SK-N-SH (cell line): ENCODE measurements at regions not wholly inside any gene's neighbourhood (a gene's known extent, or its start where the extent isn't known, plus 50 kb on each side); places are given as distances from the start of the nearest gene placed in this dataset.

Experiments
- CTCF ChIA-PET: fragments of 300-600, 350-600 bp; formaldehyde crosslinking; extraction: SDS; loops from one replicate; lab custom pipeline; 2021; lab: Yijun Ruan, JAX
- POLR2A ChIA-PET: fragments of 350-600 bp; sonication (Branson Sonifier 250); formaldehyde crosslinking; extraction: SDS; loops from one replicate; lab custom pipeline; 2020; ENCODE audit warnings: antibody characterized with exemption, inconsistent platforms; lab: Yijun Ruan, JAX
- DNase-seq: peaks from one replicate; pipeline ENCODE4 v3.0.0; 2012
- H2AFZ ChIP-seq: fragments of 200-600 bp; sonication (generic); 2 replicates; pipeline ENCODE4 v1.8.1; 2016; ENCODE audit warnings: antibody characterized with exemption, mild to moderate bottlenecking, low read depth
- H3F3A ChIP-seq: fragments of 200-600 bp; sonication (generic); replicated peaks from 2 replicates; pipeline ENCODE3; 2016; ENCODE audit warnings: antibody characterized with exemption, mild to moderate bottlenecking; ENCODE audit not compliant: insufficient read depth
- H3K27ac ChIP-seq, 2 experiments: fragments of 200-500 bp in 1 of 2; fragments of 200-600 bp in 1 of 2; sonication (Bioruptor generic) in 1 of 2; sonication (generic), shearing (Covaris generic) in 1 of 2; 2 replicates each; pipeline versions ENCODE4 v1.5.1 to v1.6.1; 2014 to 2016; ENCODE audit warnings: low read depth in 2 of 2, inconsistent platforms in 1 of 2, low read length in 1 of 2, mild to moderate bottlenecking in 1 of 2, mixed read lengths in 1 of 2
- H3K27me3 ChIP-seq: fragments of 200-600 bp; sonication (generic), shearing (Covaris generic); 2 replicates; pipeline ENCODE4 v1.6.1; 2016; ENCODE audit warnings: mixed run types; ENCODE audit not compliant: insufficient read depth
- H3K36me3 ChIP-seq, 2 experiments: fragments of 200-500 bp in 1 of 2; fragments of 200-600 bp in 1 of 2; sonication (Bioruptor generic) in 1 of 2; sonication (generic) in 1 of 2; replicated peaks in 1 of 2; 2 replicates each; pipeline versions ENCODE3 to v1.5.1; 2014 to 2016; ENCODE audit warnings: low read length in 1 of 2, mild to moderate bottlenecking in 1 of 2; ENCODE audit not compliant: insufficient read depth in 2 of 2, control insufficient read depth in 1 of 2
- H3K4me1 ChIP-seq, 2 experiments: fragments of 200-500 bp in 1 of 2; fragments of 200-600 bp in 1 of 2; sonication (Bioruptor generic) in 1 of 2; sonication (generic), shearing (Covaris generic) in 1 of 2; 2 replicates each; pipeline versions ENCODE4 v1.5.1 to v1.6.1; 2014 to 2016; ENCODE audit warnings: low read depth in 1 of 2, low read length in 1 of 2, mixed run types in 1 of 2; ENCODE audit not compliant: insufficient read depth in 2 of 2, control insufficient read depth in 1 of 2
- H3K4me2 ChIP-seq: fragments of 200-600 bp; sonication (generic), shearing (Covaris generic); 2 replicates; pipeline ENCODE4 v1.6.1; 2017; ENCODE audit warnings: mixed run types
- H3K4me3 ChIP-seq, 2 experiments: fragments of 200-500 bp in 1 of 2; fragments of 200-600 bp in 1 of 2; sonication (Bioruptor generic) in 1 of 2; sonication (generic), shearing (Covaris generic) in 1 of 2; 2 replicates each; pipeline versions ENCODE4 v1.5.1 to v1.8.1; 2014 to 2016; ENCODE audit warnings: low read depth in 2 of 2, inconsistent platforms in 1 of 2, low read length in 1 of 2, mild to moderate bottlenecking in 1 of 2, mixed read lengths in 1 of 2, moderate library complexity in 1 of 2
- H3K79me2 ChIP-seq: fragments of 200-600 bp; sonication (generic); 2 replicates; pipeline ENCODE4 v1.8.1; 2017; ENCODE audit warnings: mild to moderate bottlenecking; ENCODE audit not compliant: insufficient read depth
- H3K9ac ChIP-seq: fragments of 200-600 bp; sonication (generic); 2 replicates; pipeline ENCODE4 v1.6.1; 2017; ENCODE audit warnings: mixed run types
- H3K9me2 ChIP-seq: fragments of 200-600 bp; sonication (generic); 2 replicates; pipeline ENCODE4 v1.6.1; 2017; ENCODE audit warnings: mixed run types
- H3K9me3 ChIP-seq: fragments of 200-600 bp; sonication (generic); 2 replicates; pipeline ENCODE4 v1.6.1; 2017; ENCODE audit warnings: mixed run types, mild to moderate bottlenecking, moderate library complexity
- H4K20me1 ChIP-seq: fragments of 200-600 bp; sonication (generic); 2 replicates; pipeline ENCODE4 v1.6.1; 2017; ENCODE audit warnings: mild to moderate bottlenecking, mixed run types; ENCODE audit not compliant: insufficient read depth
- EP300 ChIP-seq, 2 experiments: IDR thresholded peaks; 2 replicates each; pipeline versions ENCODE4 v1.4.0 to v1.6.1; 2012; ENCODE audit warnings: borderline replicate concordance in 1 of 2, low read depth in 1 of 2, low read length in 1 of 2
- EZH2phosphoT487 ChIP-seq: fragments of 200-600 bp; sonication (generic); IDR thresholded peaks from 2 replicates; pipeline ENCODE4 v1.6.1; 2017; ENCODE audit warnings: low read depth, mixed run types, mild to moderate bottlenecking, antibody characterized with exemption, moderate library complexity, borderline replicate concordance
- FOXJ3 ChIP-seq: sonication (generic); formaldehyde crosslinking; IDR thresholded peaks from 2 replicates; pipeline ENCODE4 v1.5.1; 2020; ENCODE audit warnings: mild to moderate bottlenecking, missing genetic modification reagents
- GABPA ChIP-seq: IDR thresholded peaks from 2 replicates; pipeline ENCODE4 v1.4.0; 2012; ENCODE audit warnings: low read depth, mild to moderate bottlenecking
- MXI1 ChIP-seq: IDR thresholded peaks from 2 replicates; pipeline ENCODE4 v1.6.1; 2012; ENCODE audit warnings: mild to moderate bottlenecking, low read depth, low read length, improper control_type of control experiment
- NFIC ChIP-seq: IDR thresholded peaks from 2 replicates; pipeline ENCODE4 v1.4.0; 2012; ENCODE audit warnings: borderline replicate concordance
- POLR2AphosphoS5 ChIP-seq: IDR thresholded peaks from 2 replicates; pipeline ENCODE4 v1.6.1; 2012; ENCODE audit warnings: low read depth, low read length
- RAD21 ChIP-seq: IDR thresholded peaks from 2 replicates; pipeline ENCODE4 v1.6.1; 2012; ENCODE audit warnings: mild to moderate bottlenecking, low read length
- RCOR1 ChIP-seq: fragments of 150-350 bp; IDR thresholded peaks from 2 replicates; pipeline ENCODE4 v1.6.1; 2017; ENCODE audit warnings: antibody characterized with exemption, low read length
- RXRA ChIP-seq: IDR thresholded peaks from 2 replicates; pipeline ENCODE4 v1.4.0; 2012; ENCODE audit warnings: low read depth, mild to moderate bottlenecking, borderline replicate concordance
- SMC3 ChIP-seq: IDR thresholded peaks from 2 replicates; pipeline ENCODE4 v1.6.1; 2012; ENCODE audit warnings: low read depth, low read length, improper control_type of control experiment
- WGBS: methylation state at CpG from one replicate; pipeline ENCODE4 v1.1.6; 2017; ENCODE audit warnings: low lambda C conversion rate; 5-methylcytosine and 5-hydroxymethylcytosine counted together
- TF ChIP-seq, protein P1 (sequence below): IDR thresholded peaks from 2 replicates; pipeline ENCODE4 v1.4.0; 2012; ENCODE audit warnings: low read depth, borderline replicate concordance
- TF ChIP-seq, protein P2 (sequence below): fragments of 200-600 bp; sonication (generic); IDR thresholded peaks from 2 replicates; pipeline ENCODE4 v1.6.1; 2017; ENCODE audit warnings: antibody characterized with exemption, mild to moderate bottlenecking, moderate library complexity
- TF ChIP-seq, protein P3 (sequence below): IDR thresholded peaks from 2 replicates; pipeline ENCODE4 v1.4.0; 2012; ENCODE audit warnings: low read depth, borderline replicate concordance

DNA sequence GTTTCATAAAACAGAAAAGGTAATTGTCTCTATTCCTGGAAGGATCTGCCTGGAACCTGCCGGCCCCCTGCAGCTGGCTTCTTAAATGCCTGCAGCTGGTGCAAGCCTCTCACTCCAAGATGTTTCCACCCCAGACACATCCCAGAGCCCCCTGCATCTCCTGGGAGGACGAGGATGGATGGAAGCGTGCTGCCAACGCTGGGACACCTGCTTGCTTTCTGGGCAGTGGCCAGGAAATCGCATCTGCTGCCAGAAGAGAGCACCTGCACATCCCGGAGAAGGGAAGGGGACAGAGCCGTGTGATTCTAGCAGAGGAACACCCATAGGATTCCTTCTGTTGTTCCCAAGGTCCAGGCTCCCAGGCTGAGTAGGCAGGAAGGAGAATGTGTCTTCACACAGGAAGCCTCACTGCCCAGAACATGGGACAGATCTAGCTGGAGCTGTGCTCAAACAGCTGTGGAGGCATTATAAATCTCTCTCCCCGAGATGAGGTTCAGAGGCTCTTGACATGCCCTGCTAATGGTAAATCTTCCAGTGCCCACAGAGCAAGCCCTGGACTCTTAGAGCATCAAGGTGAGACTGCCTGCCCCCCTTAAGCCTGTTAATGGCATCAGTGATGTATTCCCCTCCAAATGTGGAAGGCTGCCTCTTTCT lies 138.8 kb upstream of the MAP1LC3B2 start:
- Histone ChIP-seq H3K4me1 (peaks cover 0 to 3% of the 10 kb centered on the region in 2 experiments; a peak in 1 of 4 replicates), H3K9ac (no peak overlapping the region), H3K36me3 (no peaks in the 10 kb centered on the region), H3F3A (peaks cover 10% of the 10 kb centered on the region), H3K9me3 (no peaks in the 10 kb centered on the region), H2AFZ (no peak overlapping the region), H4K20me1 (no peaks in the 10 kb centered on the region), H3K4me2 (no peak overlapping the region), H3K9me2 (no peaks in the 10 kb centered on the region), H3K27me3 (no peaks in the 10 kb centered on the region), H3K27ac (no peak overlapping the region), H3K79me2 (no peaks in the 10 kb centered on the region), H3K4me3 (no peak overlapping the region)
- CTCF ChIA-PET, result no interaction called here
- 84% methylated on average over 8 of the region's 8 CpGs for WGBS
- TF ChIP-seq GABPA, result no peak
- TF ChIP-seq, protein P1, sequence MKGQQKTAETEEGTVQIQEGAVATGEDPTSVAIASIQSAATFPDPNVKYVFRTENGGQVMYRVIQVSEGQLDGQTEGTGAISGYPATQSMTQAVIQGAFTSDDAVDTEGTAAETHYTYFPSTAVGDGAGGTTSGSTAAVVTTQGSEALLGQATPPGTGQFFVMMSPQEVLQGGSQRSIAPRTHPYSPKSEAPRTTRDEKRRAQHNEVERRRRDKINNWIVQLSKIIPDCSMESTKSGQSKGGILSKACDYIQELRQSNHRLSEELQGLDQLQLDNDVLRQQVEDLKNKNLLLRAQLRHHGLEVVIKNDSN, result no peak
- no peak for TF ChIP-seq RCOR1
- TF ChIP-seq POLR2AphosphoS5, result no peak
- no peak for TF ChIP-seq RAD21
- TF ChIP-seq EP300 (IDR thresholded peaks at IDR 0.05; ENCODE audit: borderline replicate concordance in 1 of 2, low read depth in 1 of 2, low read length in 1 of 2), result no peak
- TF ChIP-seq, protein P2, sequence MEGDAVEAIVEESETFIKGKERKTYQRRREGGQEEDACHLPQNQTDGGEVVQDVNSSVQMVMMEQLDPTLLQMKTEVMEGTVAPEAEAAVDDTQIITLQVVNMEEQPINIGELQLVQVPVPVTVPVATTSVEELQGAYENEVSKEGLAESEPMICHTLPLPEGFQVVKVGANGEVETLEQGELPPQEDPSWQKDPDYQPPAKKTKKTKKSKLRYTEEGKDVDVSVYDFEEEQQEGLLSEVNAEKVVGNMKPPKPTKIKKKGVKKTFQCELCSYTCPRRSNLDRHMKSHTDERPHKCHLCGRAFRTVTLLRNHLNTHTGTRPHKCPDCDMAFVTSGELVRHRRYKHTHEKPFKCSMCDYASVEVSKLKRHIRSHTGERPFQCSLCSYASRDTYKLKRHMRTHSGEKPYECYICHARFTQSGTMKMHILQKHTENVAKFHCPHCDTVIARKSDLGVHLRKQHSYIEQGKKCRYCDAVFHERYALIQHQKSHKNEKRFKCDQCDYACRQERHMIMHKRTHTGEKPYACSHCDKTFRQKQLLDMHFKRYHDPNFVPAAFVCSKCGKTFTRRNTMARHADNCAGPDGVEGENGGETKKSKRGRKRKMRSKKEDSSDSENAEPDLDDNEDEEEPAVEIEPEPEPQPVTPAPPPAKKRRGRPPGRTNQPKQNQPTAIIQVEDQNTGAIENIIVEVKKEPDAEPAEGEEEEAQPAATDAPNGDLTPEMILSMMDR, result no peak
- no peak for TF ChIP-seq SMC3
- TF ChIP-seq MXI1, result no peak
- no peak for TF ChIP-seq NFIC
- TF ChIP-seq, protein P3, sequence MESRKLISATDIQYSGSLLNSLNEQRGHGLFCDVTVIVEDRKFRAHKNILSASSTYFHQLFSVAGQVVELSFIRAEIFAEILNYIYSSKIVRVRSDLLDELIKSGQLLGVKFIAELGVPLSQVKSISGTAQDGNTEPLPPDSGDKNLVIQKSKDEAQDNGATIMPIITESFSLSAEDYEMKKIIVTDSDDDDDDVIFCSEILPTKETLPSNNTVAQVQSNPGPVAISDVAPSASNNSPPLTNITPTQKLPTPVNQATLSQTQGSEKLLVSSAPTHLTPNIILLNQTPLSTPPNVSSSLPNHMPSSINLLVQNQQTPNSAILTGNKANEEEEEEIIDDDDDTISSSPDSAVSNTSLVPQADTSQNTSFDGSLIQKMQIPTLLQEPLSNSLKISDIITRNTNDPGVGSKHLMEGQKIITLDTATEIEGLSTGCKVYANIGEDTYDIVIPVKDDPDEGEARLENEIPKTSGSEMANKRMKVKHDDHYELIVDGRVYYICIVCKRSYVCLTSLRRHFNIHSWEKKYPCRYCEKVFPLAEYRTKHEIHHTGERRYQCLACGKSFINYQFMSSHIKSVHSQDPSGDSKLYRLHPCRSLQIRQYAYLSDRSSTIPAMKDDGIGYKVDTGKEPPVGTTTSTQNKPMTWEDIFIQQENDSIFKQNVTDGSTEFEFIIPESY, result no peak
- TF ChIP-seq FOXJ3 (CRISPR knock-in tag), result no peak
- no peak for TF ChIP-seq EZH2phosphoT487
- TF ChIP-seq RXRA, result no peak
- no peak for DNase-seq
- POLR2A ChIA-PET, result no interaction called here
